ENCODE measurements at regions not wholly inside any gene's neighbourhood (a gene's known extent, or its start where the extent isn't known, plus 50 kb on each side); places are given as distances from the start of the nearest gene placed in this dataset.
A peak's percentile ranks its signal among the peaks of the same experiment; 100 is the strongest.

GRCh38 chr6:50654155-50654554, 59.2 kb upstream of the TFAP2D start:
- no TSS peak for BruUV-seq (replicated peaks)
- H3K36me3 Mint-ChIP-seq (ENCODE audit: insufficient read depth, unreplicated experiment) = no peaks in the 10 kb centered on the region
- no peak overlapping the region for H3K4me3 Mint-ChIP-seq (ENCODE audit: low read depth, unreplicated experiment)
- TF ChIP-seq CTCF (IDR thresholded peaks at IDR 0.05; ENCODE audit: unreplicated experiment) = no peak
- peaks cover 6% of the 10 kb centered on the region for H3K9me3 Mint-ChIP-seq (ENCODE audit: low read depth, unreplicated experiment)
- intact Hi-C loops (cut with micrococcal nuclease; ENCODE audit: unreplicated experiment) = no loop called here
- no peaks in the 10 kb centered on the region for H3K4me1 Mint-ChIP-seq (ENCODE audit: low read depth, unreplicated experiment)
- no peak overlapping the region for H3K27ac Mint-ChIP-seq (ENCODE audit: unreplicated experiment)
- H3K27me3 Mint-ChIP-seq (ENCODE audit: unreplicated experiment) = no peaks in the 10 kb centered on the region
- CTCF ChIA-PET = no interaction called here
- no peak for DNase-seq

GRCh38 chr6:50655848-50656453, 57.4 kb upstream of the TFAP2D start:
- intact Hi-C loops (cut with micrococcal nuclease; ENCODE audit: unreplicated experiment) = loop anchor here (1.0 kb wide), 1 partner anchor 136 kb away; no protein-coding TSS in a partner anchor
- H3K27me3 Mint-ChIP-seq (ENCODE audit: unreplicated experiment) = no peaks in the 10 kb centered on the region
- H3K36me3 Mint-ChIP-seq (ENCODE audit: insufficient read depth, unreplicated experiment) = no peaks in the 10 kb centered on the region
- no peak overlapping the region for H3K4me3 Mint-ChIP-seq (ENCODE audit: low read depth, unreplicated experiment)
- no peak overlapping the region for H3K27ac Mint-ChIP-seq (ENCODE audit: unreplicated experiment)
- H3K4me1 Mint-ChIP-seq (ENCODE audit: low read depth, unreplicated experiment) = no peaks in the 10 kb centered on the region
- peak; percentile 70 for TF ChIP-seq CTCF (IDR thresholded peaks at IDR 0.05; ENCODE audit: unreplicated experiment)
- peak; percentile 36 for DNase-seq
- CTCF ChIA-PET = no interaction called here
- H3K9me3 Mint-ChIP-seq (ENCODE audit: low read depth, unreplicated experiment) = no peaks in the 10 kb centered on the region
- no TSS peak for BruUV-seq (replicated peaks)

GRCh38 chr6:50657513-50657912, 55.8 kb upstream of the TFAP2D start:
- BruUV-seq (replicated peaks) = no TSS peak
- TF ChIP-seq CTCF (IDR thresholded peaks at IDR 0.05; ENCODE audit: unreplicated experiment) = no peak
- Mint-ChIP-seq H3K27me3 (ENCODE audit: unreplicated experiment) (no peaks in the 10 kb centered on the region), H3K4me3 (ENCODE audit: low read depth, unreplicated experiment) (no peak overlapping the region), H3K4me1 (ENCODE audit: low read depth, unreplicated experiment) (no peaks in the 10 kb centered on the region), H3K9me3 (ENCODE audit: low read depth, unreplicated experiment) (no peaks in the 10 kb centered on the region), H3K27ac (ENCODE audit: unreplicated experiment) (no peak overlapping the region), H3K36me3 (ENCODE audit: insufficient read depth, unreplicated experiment) (no peaks in the 10 kb centered on the region)
- no peak for DNase-seq
- CTCF ChIA-PET = no interaction called here
- intact Hi-C loops (cut with micrococcal nuclease; ENCODE audit: unreplicated experiment) = no loop called here

GRCh38 chr6:50658561-50658960, 54.8 kb upstream of the TFAP2D start:
- Mint-ChIP-seq H3K4me3 (ENCODE audit: low read depth, unreplicated experiment) (no peak overlapping the region), H3K36me3 (ENCODE audit: insufficient read depth, unreplicated experiment) (no peaks in the 10 kb centered on the region), H3K9me3 (ENCODE audit: low read depth, unreplicated experiment) (no peaks in the 10 kb centered on the region), H3K4me1 (ENCODE audit: low read depth, unreplicated experiment) (no peaks in the 10 kb centered on the region), H3K27me3 (ENCODE audit: unreplicated experiment) (no peaks in the 10 kb centered on the region), H3K27ac (ENCODE audit: unreplicated experiment) (no peak overlapping the region)
- intact Hi-C loops (cut with micrococcal nuclease; ENCODE audit: unreplicated experiment) = no loop called here
- no peak for TF ChIP-seq CTCF (IDR thresholded peaks at IDR 0.05; ENCODE audit: unreplicated experiment)
- no TSS peak for BruUV-seq (replicated peaks)
- no peak for DNase-seq
- CTCF ChIA-PET = no interaction called here
